EL (cell line): ENCODE measurements at regions not wholly inside any gene's neighbourhood (a gene's known extent, or its start where the extent isn't known, plus 50 kb on each side); places are given as distances from the start of the nearest gene placed in this dataset.

Source experiments
- DNase-seq: peaks from one replicate; pipeline ENCODE4 v3.0.0-alpha.2; 2016

GRCh38 chr1:212226467-212226866 lies 58.7 kb upstream of the PPP2R5A start:
- no peak for DNase-seq

- peak; percentile 44 for DNase-seq
Measured at GRCh38 chr1:212228076-212228475, 57.1 kb upstream of the PPP2R5A start.

GRCh38 chr1:212228591-212229119 lies 56.6 kb upstream of the PPP2R5A start:
- DNase-seq: peak; percentile 29

- peak; percentile 67 for DNase-seq
Measured at GRCh38 chr1:212229654-212230053, 55.6 kb upstream of the PPP2R5A start.

GRCh38 chr1:212230329-212230728 lies 54.9 kb upstream of the PPP2R5A start:
- no peak for DNase-seq

- no peak for DNase-seq
Measured at GRCh38 chr1:212231372-212231771, 53.8 kb upstream of the PPP2R5A start.

- no peak for DNase-seq
Measured at GRCh38 chr1:212232090-212232489, 53.1 kb upstream of the PPP2R5A start.

GRCh38 chr1:212233321-212233720 lies 51.9 kb upstream of the PPP2R5A start:
- DNase-seq: no peak

GRCh38 chr1:212234431-212235395 lies 50.5 kb upstream of the PPP2R5A start:
- peak; percentile 90 for DNase-seq
